SK-N-MC (cell line): ENCODE measurements at regions not wholly inside any gene's neighbourhood (a gene's known extent, or its start where the extent isn't known, plus 50 kb on each side); places are given as distances from the start of the nearest gene placed in this dataset.

Experiments used
- EZH2 ChIP-seq: fragments of 200-600 bp; sonication (generic); IDR thresholded peaks from one replicate; pipeline ENCODE4 v1.6.1; 2017; ENCODE audit warnings: antibody characterized with exemption
- FOXP2 ChIP-seq: optimal IDR thresholded peaks from 2 replicates; pipeline ENCODE3; 2011; ENCODE audit warnings: mild to moderate bottlenecking, moderate library complexity; ENCODE audit not compliant: insufficient read depth; ENCODE audit errors: extremely low read length, control extremely low read depth
- POLR2AphosphoS5 ChIP-seq: IDR thresholded peaks from 2 replicates; pipeline ENCODE4 v1.6.1; 2012; ENCODE audit warnings: mild to moderate bottlenecking, low read depth, low read length, borderline replicate concordance

GRCh38 chr13:31588316-31588715, 151.0 kb upstream of the RXFP2 start:
- TF ChIP-seq EZH2, result no peak
- no peak for TF ChIP-seq POLR2AphosphoS5
- no peak for TF ChIP-seq FOXP2
